Thyroid gland (tissue), 4 donors: ENCODE measurements at regions not wholly inside any gene's neighbourhood (a gene's known extent, or its start where the extent isn't known, plus 50 kb on each side); places are given as distances from the start of the nearest gene placed in this dataset.

Source experiments
- POLR2A ChIP-seq, 2 donors: fragments of 450-650 bp; IDR thresholded peaks; one replicate each; pipeline ENCODE4 v1.6.1; 2017; ENCODE audit warnings: antibody characterized with exemption in 2 of 2, mild to moderate bottlenecking in 2 of 2, moderate library complexity in 1 of 2
- TF ChIP-seq, protein P1 (sequence below), 6 experiments: fragments of 200-600 bp in 3 of 6; fragments of 450-650 bp in 3 of 6; sonication (generic) in 3 of 6; IDR thresholded peaks; one replicate each; pipeline ENCODE4 v1.5.1; 2016 to 2019; ENCODE audit warnings: antibody characterized with exemption in 6 of 6, mild to moderate bottlenecking in 2 of 6, inconsistent platforms in 1 of 6, moderate library complexity in 1 of 6

DNA sequence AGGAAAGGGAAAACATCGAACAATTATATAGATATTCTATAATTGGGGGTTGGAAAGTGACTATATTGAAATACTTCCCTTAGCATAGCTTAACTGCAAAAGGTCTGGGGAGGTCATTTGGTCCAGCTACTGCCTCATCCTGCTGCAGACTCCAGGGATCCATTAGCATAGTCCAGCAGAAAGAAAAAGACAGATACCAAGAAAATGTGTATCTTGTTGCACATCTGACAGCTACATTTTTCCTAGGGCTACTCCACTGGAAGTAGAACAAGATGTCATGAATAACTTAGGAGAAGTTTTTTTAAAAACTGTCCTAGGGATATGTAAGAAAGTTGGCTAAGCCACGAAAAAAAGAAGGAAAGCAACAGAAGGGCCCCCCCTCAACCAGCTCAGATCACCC lies 92.9 kb upstream of the SLC30A5 start:
- TF ChIP-seq, protein P1, sequence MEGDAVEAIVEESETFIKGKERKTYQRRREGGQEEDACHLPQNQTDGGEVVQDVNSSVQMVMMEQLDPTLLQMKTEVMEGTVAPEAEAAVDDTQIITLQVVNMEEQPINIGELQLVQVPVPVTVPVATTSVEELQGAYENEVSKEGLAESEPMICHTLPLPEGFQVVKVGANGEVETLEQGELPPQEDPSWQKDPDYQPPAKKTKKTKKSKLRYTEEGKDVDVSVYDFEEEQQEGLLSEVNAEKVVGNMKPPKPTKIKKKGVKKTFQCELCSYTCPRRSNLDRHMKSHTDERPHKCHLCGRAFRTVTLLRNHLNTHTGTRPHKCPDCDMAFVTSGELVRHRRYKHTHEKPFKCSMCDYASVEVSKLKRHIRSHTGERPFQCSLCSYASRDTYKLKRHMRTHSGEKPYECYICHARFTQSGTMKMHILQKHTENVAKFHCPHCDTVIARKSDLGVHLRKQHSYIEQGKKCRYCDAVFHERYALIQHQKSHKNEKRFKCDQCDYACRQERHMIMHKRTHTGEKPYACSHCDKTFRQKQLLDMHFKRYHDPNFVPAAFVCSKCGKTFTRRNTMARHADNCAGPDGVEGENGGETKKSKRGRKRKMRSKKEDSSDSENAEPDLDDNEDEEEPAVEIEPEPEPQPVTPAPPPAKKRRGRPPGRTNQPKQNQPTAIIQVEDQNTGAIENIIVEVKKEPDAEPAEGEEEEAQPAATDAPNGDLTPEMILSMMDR (IDR thresholded peaks at IDR 0.05): no peak
- TF ChIP-seq POLR2A (IDR thresholded peaks at IDR 0.05): no peak
